ENCODE measurements at regions not wholly inside any gene's neighbourhood (a gene's known extent, or its start where the extent isn't known, plus 50 kb on each side); places are given as distances from the start of the nearest gene placed in this dataset.

GRCh38 chr7:157485361-157485831, 148.6 kb downstream of the DNAJB6 start:
- 7 to 100% (median 80%) methylated on average over 2 to 6 of the region's 12 CpGs; no CpG with 5 or more reads in 2 of the 10 experiments for WGBS, 10 experiments
- no peak overlapping the region for H3K27ac ChIP-seq
- peaks cover 12 to 21% of the 10 kb centered on the region in 2 donors for H3K4me1 ChIP-seq (replicated peaks in 1 of 2)
- no peak overlapping the region for H3K4me3 ChIP-seq
- no peak for ATAC-seq (replicated peaks in 6 of 8)
- in situ Hi-C loops (cut with MboI; ENCODE audit: low pct_unique_long_range_greater_than_20kb in 2 of 9, low sequenced_read_pairs in 9 of 9, unreplicated experiment in 9 of 9) = no loop called here

GRCh38 chr7:157486007-157486755, 149.4 kb downstream of the DNAJB6 start:
- Histone ChIP-seq H3K27ac (no peak overlapping the region), H3K4me1 (replicated peaks in 1 of 2) (peaks cover 12 to 21% of the 10 kb centered on the region in 2 donors), H3K4me3 (no peak overlapping the region)
- peak in 5 of 8 experiments; percentile 43 to 67 (median 64) for ATAC-seq (replicated peaks in 6 of 8)
- in situ Hi-C loops (cut with MboI; ENCODE audit: low pct_unique_long_range_greater_than_20kb in 2 of 9, low sequenced_read_pairs in 9 of 9, unreplicated experiment in 9 of 9) = no loop called here
- WGBS, 10 experiments = 12 to 62% (median 55%) methylated on average over 1 to 8 of the region's 11 CpGs; no CpG with 5 or more reads in 2 of the 10 experiments

- 31 to 100% (median 66%) methylated on average over 2 to 7 of the region's 24 CpGs; no CpG with 5 or more reads in 4 of the 10 experiments for WGBS, 10 experiments
- no peak overlapping the region for H3K27ac ChIP-seq
- in situ Hi-C loops (cut with MboI; ENCODE audit: low pct_unique_long_range_greater_than_20kb in 2 of 9, low sequenced_read_pairs in 9 of 9, unreplicated experiment in 9 of 9) = no loop called here
- ATAC-seq (replicated peaks in 6 of 8) = no peak
- no peak overlapping the region for H3K4me3 ChIP-seq
- peaks cover 12 to 21% of the 10 kb centered on the region in 2 donors for H3K4me1 ChIP-seq (replicated peaks in 1 of 2)
These were observed 150.4 kb downstream of the DNAJB6 start for GRCh38 chr7:157487046-157487770.

DNA sequence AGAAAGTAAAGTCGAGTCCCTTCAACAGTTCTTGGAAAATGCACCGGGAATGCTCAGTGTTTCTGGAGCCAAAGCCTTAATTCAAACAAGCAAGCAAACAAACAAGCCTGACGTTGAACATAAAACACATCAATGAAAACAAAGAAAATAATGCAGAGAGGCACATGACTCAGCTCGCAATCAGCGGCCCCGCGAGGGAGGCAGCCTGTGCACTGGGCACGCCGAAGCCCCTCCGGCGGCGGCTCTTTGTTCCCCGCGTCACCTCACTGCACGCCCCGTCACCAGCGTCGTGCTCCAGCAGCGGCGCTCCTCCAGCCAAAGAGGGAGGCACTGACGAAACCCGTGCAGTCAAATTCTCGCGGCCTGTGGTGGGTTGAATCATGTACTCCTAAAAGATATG, 151.5 kb downstream of the DNAJB6 start:
- in situ Hi-C loops (cut with MboI; ENCODE audit: low pct_unique_long_range_greater_than_20kb in 2 of 9, low sequenced_read_pairs in 9 of 9, unreplicated experiment in 9 of 9) = no loop called here
- Histone ChIP-seq H3K27ac (no peak overlapping the region), H3K4me1 (replicated peaks in 1 of 2) (peaks cover 12 to 21% of the 10 kb centered on the region in 2 donors), H3K4me3 (no peak overlapping the region)
- peak in 4 of 8 experiments; percentile 32 to 69 (median 46) for ATAC-seq (replicated peaks in 6 of 8)
- 0 to 100% (median 78%) methylated on average over 1 to 16 of the region's 24 CpGs; no CpG with 5 or more reads in 1 of the 10 experiments for WGBS, 10 experiments

DNA sequence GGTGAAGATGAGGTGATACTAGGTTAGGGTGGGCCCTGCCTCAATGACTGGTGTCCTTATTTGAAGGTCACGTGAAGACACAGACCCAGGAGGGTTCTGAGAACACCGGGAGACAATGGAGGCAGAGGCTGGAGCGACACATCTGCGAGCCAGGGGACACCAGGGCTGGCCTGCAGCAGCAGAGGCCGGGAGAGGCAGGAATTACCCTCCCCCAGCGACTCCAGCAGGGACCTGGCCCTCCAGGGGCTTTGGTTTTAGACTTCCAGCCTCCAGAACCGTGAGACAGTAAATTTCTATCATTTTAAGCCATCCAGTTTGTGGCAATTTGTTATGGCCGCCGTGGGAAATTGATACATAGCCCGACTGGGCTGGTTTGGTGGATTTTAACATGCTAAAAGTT, 152.2 kb downstream of the DNAJB6 start:
- 33 to 98% (median 71%) methylated on average over 1 to 6 of the region's 10 CpGs; no CpG with 5 or more reads in 3 of the 10 experiments for WGBS, 10 experiments
- Histone ChIP-seq H3K4me1 (replicated peaks in 1 of 2) (peaks cover 12 to 21% of the 10 kb centered on the region in 2 donors), H3K27ac (no peak overlapping the region), H3K4me3 (no peak overlapping the region)
- ATAC-seq (replicated peaks in 6 of 8) = no peak
- in situ Hi-C loops (cut with MboI; ENCODE audit: low pct_unique_long_range_greater_than_20kb in 2 of 9, low sequenced_read_pairs in 9 of 9, unreplicated experiment in 9 of 9) = no loop called here
